GM18870 (cell line): ENCODE measurements at regions not wholly inside any gene's neighbourhood (a gene's known extent, or its start where the extent isn't known, plus 50 kb on each side); places are given as distances from the start of the nearest gene placed in this dataset.

Experiments used
- ATAC-seq: cut with Tn5 transposase; IDR thresholded peaks from one replicate; pipeline ENCODE4 v1.9.1; 2021; ENCODE audit warnings: moderate library complexity; ENCODE audit not compliant: unreplicated experiment

DNA sequence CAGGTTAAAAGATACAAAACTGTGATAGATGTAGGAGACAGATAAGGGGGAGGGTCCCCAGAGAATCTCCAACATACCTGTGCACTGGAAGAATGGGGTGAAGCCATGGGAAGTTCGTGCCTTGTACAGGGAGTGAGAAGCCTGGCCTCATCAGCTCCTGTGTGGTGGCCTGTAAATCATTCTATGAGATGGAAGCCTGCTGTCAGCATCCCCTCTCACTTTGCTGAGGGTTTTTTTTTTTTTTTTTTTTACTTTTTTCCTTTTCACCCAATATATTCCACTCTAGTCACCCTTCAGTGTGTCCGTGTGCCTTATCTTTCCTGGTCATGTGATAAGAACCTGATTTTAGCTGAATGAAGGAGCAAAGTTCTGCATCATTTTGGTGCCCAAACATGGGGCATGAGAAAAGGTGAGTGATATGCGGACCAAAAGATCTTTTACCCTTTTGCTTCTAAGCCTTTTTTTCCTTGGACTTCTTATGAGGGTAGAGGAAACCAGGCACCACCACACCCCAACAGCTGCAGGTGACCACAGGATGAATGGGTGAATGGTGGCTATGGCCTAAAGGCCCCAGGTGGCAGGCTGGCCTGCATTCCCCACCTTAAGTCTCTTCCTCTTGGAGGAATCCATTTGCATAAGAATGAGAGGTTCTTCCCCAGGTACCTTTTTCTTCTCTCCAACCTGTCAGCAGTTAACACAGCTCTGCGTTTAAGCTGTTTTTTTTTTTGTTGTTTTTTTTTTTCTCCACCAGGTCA lies 1345.0 kb downstream of the NSUN3 start:
- no peak for ATAC-seq

DNA sequence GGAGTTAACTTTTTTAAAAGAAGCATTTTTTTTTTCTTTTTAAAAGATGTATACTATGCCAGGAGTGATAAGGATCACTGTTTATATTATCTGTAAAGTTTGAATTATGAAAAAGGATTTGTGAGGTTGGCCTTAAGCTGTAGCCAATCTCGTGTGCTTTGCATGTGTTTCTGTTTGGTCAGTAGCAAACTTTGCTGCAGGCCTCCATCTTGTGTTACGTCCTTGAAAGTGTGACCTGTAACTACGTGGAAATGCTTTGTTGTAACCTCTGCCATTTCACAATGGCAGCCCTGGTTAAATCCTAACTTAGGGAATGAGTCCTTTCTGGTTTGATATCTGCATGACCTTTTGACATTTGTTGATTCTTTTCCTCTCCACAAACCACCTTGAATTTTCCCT lies 1345.6 kb downstream of the NSUN3 start:
- ATAC-seq, result no peak

DNA sequence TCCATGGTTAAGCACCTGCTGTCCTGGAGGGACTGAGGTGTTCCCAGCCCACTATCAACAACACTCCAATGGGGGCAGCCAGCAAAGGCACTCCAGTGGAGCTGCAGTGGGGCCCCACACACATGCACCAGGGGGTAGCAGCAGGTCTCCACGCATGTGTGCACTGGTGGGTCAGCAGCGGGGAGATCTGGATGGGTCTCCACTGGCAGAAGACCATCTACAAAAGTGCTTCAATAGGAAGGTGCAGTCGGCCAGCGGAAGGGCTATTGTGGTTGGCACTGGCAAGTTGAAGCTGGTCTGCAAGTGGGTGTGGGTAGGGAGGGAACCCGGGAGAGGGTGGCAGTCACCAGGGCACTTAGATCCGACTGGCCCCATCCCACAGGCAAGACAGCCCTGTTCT lies 1355.4 kb downstream of the NSUN3 start:
- no peak for ATAC-seq

DNA sequence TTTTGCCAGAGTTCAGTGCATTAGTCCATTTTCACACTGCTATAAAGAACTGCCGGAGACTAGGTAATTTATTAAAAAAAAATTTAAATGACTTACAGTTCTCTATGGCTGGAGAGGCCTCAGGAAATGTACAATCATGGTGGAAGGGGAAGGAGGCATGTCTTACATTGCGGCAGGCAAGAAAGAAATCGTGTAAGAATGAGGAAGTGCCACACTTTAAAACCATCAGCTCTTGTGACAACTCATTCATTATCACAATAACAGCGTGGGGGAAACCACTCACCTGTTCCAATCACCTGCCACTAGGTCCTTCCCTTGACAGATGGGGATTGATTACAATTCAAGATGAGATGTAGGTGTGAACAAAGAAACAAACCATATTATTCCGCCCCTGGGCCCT lies 1361.4 kb downstream of the NSUN3 start:
- ATAC-seq, result no peak

DNA sequence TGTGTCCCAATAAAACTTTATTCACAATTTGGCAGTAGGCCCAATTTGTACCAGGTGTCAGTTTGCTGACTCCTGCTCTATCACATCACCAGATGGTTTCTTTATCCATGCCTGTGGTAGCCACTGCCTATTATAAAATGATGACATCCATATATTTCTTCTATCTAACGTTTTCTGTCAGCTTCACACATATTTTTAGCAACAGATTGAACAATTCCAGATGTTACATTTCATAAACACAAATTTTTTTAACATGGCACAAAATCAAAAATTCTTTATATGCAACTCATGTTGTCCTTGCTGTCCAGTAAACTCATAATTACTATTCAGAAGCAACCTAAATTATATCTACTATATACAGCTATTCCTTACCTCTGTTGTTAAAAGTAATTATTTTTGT lies 1371.6 kb downstream of the NSUN3 start:
- no peak for ATAC-seq

DNA sequence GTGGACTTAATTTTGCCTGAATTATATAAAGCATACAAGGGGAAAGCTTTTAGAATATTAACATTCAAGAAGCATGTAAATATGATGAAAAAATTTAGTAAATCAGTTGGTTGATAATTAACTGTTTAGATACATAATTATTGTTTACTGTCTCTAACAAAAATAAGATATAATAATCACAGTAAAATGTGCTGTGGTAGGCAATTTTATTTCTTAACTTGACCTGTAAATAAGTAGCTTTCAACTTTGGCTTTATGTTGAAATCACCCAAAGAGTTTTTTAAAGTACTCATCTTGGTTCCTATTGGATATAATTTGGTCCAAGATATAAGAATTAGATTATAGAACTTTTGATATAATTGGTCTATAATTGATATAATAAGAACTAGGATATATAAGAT lies 1374.5 kb downstream of the NSUN3 start:
- no peak for ATAC-seq

DNA sequence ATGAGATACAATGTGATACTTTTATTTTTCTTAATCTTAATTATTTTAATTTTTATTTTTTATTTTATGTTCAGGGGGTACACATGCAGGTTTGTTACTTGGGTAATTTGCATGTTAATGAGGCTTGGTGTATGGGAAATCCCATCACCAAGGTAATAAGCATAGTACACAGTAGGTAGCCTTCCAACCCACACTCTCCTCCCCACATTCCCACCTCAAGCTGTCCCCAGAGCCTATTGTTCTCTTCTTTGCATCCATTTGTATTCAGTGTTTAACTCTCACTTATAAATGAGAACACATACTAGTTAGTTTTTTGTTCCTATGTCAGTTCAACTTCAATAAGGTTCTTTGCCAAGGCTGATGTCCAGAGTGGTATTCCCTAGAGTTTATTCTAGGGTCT lies 1375.4 kb downstream of the NSUN3 start:
- ATAC-seq, result no peak

DNA sequence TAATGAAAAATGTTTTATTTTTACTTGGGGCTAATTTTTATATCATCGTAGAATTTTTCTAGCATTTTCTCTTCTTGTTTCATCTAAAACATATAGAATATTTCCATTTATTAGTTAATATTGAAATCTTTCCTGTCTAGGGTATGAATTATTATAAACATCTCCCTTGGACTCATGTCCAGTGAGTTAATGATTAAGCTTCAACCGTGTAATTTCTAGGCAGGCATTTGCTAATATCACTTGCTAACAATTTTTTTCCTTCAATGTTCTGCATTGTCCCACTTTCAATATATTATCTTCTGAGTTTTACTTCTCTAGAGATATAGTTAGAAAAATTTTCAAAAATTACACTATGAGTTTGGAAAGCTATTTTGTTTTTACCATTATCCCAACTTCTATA lies 1371.6 kb upstream of the EPHA6 start:
- no peak for ATAC-seq

DNA sequence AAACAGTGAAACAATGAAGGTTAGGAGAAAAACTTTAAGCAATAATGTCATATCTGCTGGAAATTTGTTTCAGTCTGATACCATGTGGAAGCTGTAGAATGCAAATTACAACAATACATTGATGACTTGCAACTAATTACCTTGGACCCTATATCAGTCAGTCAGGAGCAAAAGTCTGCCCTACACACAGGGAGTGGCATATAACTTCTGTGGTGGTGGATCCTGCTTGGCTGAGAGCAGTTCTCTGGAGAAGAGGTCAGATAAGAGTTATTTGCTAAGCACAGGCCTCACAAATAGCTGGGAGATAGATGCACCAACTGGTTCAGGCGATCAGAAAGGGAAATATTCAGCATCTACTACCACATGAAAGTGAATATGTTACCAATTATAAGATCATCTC lies 1364.6 kb upstream of the EPHA6 start:
- no peak for ATAC-seq

DNA sequence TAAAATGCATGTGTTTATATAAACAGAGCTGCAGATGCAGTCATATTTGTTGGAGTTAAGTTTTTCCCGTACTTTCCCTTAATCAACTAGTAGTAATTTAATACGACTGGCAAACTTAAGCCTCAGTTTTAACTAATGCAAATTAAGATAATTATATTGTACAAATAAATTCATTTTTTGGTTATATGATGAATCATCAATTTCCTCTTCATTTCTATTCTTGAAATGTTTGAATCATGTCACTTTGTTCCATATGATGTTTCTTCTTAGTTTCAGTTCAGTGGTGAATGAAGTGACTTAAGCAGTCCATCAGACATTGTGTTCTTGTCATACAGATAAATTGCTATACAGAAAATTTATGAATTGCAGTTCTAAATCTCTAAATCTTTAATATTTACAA lies 1361.2 kb upstream of the EPHA6 start:
- no peak for ATAC-seq

DNA sequence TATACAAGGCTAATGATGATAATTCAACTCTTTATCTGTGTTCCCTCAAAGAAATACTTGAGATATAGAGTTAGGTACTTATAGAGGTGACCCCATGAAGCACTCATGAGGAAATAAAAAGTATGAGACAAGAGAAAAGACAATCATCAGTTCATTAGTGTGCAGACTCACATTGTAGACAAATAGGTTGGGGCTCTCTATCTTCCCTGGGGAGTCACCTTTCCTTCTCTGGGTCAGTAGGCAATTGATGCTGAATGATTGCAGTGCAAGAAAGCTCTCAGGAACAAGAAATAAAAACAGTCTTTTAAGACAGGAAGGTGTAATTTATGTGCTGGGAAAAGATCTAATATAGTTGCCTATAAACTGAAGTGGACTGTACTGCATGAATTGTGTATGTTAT lies 1357.6 kb upstream of the EPHA6 start:
- ATAC-seq, result no peak

DNA sequence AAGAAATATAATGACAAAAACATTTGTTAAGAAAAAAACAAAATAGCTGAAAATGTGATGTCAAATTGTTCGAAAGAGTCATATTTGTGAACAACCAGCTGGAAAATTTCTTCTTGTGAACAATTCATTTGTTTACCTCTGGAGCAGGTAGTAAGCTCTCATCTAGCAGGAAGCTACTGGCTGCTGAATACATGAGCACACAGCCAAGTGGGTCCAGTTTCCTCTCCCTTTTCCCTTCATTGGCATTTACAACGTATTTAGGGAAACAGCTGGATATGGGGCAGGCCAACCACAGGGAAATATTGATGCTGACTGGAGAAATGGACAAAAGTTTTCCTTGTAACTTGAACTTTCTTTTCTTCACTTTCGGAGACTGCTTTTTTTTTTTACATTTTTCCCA lies 1354.7 kb upstream of the EPHA6 start:
- no peak for ATAC-seq

DNA sequence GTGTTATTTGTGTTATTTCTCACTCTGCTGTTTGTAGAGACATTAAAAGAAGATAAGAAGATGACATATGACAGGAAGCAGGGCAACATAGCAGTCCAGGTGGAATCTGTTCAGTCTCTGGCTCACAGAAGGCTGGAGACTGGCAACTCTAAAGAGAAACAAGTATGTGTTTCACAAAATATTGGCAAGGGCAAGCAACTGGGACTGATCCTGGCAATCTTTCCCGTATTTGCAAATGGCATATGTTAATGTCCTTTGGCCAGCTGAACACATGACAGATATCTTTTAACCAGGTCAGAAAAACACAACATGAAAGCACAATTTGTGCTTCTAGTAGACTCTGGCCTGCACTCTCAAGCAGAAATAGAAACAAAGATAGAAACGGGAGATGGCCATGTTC lies 1354.1 kb upstream of the EPHA6 start:
- no peak for ATAC-seq

DNA sequence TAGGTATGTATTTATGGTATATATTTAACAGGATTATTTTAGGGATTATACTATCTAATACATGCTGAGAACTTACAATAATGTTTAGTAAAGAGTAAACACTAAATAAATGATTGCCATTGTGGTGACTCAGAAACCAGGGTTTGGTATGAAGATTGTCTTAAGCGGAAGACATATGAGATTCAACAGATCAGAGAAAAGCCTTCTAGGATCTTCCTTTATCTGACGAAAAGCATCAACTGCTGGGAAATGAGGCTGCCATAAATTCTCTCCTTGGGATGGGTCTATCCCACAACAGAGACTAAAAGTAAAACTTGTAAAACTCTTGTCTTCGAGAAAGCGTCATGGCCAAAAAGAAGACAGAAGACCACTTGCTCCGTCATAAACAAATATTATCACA lies 1352.2 kb upstream of the EPHA6 start:
- ATAC-seq, result no peak

DNA sequence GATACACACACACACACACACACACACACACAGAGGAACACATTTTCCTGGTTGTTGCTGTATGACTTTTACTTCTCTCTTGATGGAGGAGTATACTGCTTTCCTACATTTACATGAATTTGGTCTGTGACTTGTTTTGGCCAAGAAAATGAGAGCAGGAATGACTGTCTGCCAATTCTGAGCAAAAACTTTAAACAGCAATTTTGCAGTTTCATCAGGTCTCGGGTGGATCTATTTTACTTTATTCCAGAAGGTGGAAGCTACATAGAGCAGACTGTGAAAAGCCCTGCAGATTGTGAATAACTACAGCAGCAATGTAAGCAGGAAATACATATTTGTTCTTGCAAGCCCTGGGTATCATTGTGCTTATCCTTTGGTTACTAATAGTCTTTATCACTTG lies 1350.0 kb upstream of the EPHA6 start:
- no peak for ATAC-seq

DNA sequence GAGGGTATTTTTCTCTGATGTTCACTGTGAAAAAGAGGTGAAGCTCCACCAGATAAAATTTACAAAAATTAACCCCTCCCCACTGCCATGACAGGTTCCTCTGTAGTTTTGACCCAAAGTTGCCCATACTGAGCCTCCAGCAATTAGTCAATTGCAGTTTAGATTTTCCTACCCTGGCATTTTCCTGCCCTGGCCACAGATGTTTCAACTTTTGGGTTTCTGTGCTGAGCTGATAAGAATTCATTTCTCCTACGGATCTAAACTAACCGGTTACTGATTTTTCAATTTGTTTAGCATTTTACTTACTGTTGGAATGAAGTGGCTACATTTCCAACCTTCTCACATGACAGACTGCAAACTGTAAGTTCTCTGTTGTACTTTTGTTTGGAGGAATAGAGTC lies 1346.1 kb upstream of the EPHA6 start:
- no peak for ATAC-seq

DNA sequence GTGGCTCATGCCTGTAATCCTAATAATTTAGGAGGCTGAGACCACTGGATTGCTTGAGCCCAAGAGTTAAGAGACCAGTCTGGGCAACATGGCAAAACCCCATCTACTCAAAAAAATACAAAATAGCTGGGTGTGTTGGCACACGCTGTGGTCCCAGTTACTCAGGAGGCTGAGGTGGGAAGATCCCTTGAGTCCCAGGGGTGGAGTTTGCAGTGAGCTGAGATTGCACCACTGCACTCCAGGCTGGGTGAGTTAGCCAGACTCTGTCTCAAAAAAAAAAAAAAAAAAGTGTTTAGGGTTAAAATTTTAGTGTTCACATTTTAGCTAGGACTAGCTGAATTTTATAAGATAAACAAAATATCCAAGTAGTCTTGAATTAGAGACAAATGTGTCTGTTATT lies 1340.1 kb upstream of the EPHA6 start:
- no peak for ATAC-seq

DNA sequence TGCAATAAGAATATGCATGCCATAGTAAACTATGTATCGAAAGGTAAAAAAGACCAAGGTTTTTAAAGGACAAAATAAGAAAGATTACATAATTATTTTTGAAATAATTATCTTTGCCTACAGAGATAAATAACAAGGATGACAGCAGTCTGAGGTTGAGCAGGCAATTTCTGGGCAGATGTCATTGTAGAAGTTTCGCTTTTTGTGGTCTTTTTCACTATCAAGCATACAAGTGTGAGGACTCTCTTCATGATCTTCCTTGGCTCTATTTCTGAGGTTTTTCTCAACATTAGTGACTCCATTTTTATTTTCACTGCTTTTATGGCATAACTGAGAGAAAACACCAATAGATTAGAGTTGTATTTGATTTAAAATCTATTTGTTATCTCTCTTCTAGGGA lies 1337.9 kb upstream of the EPHA6 start:
- ATAC-seq, result peak; percentile 78

DNA sequence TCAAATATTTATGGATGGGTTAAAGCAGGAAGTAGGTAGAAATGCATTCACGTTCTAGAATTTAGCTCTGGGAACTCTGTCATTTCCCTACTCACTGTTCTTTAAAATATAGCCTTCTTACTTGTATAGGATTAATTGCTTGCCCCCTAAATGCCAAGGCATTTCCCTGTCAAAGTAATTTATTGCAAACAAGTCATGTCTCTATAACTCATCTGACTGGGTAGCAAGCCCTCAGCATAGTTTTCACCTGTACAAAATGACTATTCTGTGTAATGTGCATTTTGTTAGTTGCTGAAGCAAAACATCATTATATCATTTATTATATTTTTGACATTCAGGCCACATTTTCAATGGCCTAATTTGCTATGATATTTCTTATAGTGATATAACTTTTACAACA lies 1308.2 kb upstream of the EPHA6 start:
- no peak for ATAC-seq

DNA sequence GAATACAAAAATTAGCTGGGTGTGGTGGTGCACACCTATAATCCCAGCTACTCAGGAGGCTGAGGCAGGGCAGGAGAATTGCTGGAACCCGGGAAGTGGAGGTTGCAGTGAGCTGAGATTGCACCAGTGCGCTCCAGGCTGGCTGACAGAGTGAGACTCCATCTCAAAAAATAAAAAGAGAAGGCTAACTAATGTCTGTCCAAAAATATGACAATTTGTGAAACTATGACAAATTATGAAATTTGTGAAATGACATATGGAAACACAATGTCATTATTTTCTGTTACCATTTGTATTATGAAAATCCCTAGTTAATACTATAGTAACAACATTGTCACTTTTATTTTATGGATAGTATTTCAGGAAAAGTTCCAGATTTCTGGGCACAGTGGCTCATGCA lies 1306.3 kb upstream of the EPHA6 start:
- no peak for ATAC-seq

DNA sequence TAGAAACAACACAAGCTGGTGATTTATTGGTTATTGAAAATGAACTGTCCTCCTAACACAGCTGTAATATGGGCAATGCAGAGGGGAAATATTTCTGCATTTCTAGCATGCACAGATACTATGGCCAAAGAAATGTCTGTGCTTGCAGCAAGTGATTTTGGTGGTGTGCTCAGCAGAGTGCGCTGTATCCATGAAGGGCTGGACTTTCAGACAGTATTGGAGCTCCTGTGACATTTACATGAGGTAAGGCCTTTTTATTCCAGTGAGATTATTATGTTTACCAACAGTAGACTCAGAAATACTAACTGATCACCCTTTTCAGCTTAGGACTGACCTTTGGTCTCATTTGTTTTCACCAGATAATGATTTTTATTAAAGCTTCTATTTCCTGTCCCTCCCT lies 1302.6 kb upstream of the EPHA6 start:
- ATAC-seq, result no peak

DNA sequence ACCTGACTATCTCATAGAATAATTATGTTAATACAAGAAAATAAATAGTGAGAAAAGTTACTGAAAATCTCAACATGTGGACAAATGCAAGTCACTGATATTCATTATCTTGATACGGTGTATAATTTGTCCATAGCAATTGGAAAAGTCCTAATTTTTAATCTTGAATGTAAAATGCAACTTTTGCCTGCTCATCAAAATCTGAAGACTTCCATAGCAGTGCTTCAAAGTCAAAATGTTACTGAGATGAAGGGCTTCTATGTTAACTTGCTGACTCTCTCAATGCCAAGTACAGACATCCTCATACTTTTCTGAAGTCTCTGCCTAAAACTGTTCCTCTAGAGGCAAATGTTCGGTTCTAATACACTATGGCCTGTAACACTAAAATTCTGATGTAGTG lies 1300.1 kb upstream of the EPHA6 start:
- no peak for ATAC-seq

DNA sequence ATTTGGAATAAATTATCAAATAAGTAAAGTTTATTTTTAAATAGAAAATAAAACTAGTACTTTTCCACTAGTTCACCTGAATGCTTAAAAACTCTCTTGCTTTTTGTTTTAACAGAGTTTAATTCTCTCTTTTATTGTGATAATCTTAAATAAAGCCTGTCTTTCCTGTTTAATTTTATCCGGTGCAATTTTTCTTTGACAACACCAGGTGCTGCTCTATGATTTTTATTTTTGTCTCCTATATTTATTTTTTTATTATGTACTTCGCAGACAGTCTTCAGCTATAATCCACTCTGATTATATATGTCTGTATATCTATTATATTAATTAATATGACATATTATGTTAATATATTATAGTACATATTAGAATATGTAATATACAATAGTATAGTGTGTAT lies 1293.0 kb upstream of the EPHA6 start:
- no peak for ATAC-seq

DNA sequence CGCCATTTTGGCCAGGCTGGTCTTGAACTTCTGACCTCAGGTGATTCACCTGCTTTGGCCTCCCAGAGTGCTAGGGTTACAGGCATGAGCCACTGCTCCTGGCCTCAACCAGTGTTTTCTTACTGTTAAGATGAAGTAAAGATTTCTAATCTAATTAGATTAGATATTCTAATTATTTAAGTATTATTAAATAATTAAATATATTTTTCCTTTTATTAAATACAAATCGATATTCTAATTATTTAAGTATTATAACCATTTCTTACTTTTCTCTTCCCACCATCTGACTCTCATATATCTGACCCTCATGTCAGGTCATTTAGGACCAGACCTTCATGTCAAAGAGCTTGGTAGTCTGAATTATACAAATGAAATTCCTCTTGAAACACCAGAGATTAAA lies 1291.9 kb upstream of the EPHA6 start:
- ATAC-seq, result no peak
